HG03066 (cell line): ENCODE measurements at regions not wholly inside any gene's neighbourhood (a gene's known extent, or its start where the extent isn't known, plus 50 kb on each side); places are given as distances from the start of the nearest gene placed in this dataset.
"Not testable (repeated sequence)": the region's sequence is repeated elsewhere in the genome, so short reads cannot be mapped to it uniquely, and the experiment has no call there.

Experiments
- ATAC-seq: cut with Tn5 transposase; IDR thresholded peaks from one replicate; pipeline ENCODE4 v1.9.1; 2021; ENCODE audit warnings: low read depth; ENCODE audit not compliant: unreplicated experiment

DNA sequence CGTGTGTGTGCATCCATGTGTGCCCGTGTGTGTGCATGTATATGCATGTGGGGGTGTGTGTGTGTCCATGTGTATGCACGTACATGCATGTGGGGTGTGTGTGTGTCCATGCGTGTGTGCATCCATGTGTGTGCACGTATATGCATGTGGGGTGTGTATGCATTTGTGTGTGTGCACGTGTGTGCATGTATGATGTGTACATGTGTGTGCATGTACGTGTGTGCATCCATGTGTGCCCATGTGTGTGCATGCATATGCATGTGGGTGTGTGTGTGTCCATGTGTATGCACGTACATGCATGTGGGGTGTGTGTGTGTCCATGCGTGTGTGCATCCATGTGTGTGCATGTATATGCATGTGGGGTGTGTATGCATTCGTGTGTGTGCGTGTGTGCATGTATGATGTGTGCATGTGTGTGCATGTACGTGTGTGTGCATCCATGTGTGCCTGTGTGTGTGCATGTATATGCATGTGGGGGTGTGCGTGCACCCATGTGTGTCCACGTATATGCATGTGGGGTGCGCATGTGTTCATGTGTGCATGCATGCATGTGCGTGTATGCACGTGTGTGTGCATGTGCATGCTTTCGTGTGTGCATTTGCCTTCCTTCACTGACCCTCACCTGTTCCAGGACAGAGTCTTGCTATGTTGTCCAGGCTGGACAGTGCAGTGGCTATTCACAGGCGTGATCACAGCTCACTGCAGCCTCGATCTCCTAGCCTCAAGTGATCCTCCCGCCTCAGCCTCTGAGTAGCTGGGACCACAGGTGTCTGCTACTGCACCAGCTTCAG lies 129.6 kb upstream of the TNRC6C start:
- ATAC-seq = no peak

DNA sequence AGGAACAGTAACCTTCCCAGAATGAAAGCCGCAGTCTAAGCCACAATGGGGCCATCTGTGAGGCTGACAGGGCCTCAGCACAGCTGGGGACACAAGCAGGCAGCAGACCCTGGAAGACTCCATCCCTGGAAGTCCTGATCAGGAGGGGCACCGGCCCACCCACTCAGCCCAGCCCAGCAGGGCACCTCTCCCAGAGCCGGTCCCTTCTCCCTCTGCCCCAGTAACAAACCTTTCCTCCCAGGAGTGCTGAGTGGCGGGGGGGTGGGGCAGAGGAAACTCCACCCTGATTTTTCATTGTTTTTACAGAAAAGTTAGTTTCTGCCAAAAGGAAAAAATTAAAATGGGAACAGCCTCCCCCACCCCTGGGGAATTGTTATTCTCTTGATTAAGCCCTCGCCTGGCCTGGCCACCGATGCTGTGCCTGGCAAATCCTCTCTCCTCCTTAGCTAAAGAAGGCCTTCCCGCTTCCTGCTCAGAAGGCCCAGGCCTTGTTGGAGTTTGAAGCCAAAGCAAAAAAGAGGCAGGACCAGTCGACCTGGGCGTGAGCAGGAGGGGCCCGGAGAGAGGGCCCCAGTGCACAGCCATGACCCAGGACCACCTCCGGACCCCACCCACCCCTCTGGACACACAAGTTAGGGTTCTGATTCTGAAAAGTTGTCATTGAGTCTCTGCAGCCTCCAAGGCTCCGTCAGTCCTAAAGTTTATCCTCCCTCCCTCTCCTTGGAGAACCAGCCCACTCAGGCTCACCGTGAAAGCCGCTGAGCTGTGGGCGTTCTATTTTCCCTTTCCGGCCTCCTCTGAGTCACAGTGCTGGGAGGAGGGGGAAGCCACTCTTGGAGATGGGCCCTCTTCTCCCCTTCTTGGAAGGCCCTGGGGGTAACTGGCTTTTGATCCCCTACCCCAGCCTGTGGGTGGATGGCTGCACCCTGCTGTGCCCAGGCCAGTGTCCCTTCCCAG lies 128.4 kb upstream of the TNRC6C start:
- ATAC-seq = no peak

DNA sequence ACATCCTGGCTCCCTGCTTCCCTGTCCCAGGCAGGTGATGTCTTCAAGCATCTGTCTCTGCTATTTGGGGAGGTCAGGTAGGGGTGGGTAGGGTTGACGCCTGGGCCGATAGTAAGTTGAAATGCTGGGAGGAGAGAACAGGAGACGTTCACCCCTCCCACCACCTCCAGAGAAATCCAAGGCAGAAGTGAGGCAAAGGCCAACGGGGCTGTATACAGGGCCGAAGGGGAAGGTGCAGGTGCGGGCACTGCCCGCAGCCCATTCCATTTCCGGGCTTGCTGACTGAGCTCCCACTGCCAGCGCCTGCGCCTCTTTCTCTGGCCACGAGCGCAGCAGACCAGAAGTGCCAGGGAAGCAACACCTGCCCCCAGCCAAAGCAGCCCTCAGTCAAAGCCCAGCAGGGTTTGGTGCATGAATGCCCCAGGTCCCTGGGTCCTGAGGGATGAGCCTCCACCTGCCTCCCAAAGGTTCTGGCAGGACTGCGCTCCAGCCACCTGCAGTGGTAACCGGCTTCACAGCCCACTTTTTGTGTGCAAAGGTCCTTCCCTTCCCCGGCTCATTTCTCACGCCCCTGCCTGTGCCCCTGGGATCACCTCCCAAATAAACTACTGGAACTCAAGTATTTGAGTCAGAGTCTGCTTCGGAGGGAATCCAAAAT lies 127.6 kb upstream of the TNRC6C start:
- no peak for ATAC-seq

DNA sequence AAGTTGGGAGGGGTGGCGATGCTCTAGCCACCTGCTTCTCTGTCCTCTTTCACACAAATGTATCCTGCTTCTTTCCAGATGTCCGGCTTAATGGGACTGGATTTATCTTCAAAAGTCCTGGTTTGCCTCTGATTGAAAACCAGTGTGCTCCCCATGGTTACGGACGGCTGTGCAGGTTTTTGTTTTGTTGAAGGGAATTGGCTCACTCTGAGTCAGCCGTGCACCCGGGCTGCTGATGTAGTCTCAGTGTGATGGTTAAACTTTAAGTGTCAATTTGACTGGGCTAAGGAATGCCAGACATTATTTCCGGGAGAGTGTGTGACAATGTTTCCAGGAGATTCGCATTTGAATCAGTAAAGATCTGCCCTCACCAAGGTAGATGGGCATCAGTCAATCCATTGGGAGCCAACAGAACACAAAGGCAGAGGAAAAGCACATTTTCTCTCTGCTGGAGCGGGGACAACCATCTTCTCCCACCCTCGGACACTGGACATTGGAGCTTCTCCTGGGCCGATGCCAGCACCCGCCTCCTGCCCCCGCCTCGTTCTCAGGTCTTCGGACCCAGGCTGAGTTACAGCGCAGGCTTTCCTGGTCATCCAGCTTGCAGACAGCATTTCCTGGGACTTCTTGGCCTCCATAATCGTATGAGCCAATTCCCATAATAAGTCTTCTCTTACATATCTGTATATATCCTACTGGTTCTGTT lies 126.9 kb upstream of the TNRC6C start:
- no peak for ATAC-seq

DNA sequence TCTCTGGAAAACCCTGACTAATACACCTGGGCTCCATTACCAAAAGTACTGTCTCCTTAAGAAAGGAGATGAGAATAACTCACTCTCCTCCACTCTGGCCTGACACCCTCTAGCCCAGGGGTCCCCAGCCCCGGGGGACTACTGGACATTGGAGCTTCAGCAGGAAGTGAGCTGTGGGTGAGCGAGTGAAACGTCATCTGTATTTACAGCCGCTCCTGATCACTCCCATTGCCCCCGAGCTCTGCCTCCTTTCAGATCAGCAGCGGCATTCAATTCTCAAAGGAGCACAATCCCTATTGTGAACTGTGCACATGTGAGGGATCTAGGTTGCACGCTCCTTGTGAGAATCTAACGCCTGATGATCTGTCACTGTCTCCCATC lies 126.3 kb upstream of the TNRC6C start:
- no peak for ATAC-seq

DNA sequence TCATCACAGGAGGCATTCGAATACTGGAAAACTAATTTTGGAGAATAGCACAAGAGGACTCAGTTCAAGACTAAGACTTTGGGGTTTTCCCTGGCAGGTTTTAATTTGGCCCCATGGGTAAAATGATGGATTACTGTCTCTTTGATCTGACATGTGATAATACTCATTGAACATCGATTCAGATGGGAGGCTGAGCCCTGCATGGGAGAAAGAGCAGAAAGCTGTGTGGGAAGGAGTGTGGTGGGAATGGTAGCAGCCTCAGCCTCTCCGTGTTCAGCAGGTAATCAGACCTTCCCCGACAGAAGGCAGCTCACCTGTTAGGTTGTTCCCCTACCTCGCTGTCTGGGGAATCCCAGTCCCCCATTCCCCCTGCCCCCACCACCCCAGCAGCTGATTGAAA lies 124.7 kb upstream of the TNRC6C start:
- no peak for ATAC-seq

DNA sequence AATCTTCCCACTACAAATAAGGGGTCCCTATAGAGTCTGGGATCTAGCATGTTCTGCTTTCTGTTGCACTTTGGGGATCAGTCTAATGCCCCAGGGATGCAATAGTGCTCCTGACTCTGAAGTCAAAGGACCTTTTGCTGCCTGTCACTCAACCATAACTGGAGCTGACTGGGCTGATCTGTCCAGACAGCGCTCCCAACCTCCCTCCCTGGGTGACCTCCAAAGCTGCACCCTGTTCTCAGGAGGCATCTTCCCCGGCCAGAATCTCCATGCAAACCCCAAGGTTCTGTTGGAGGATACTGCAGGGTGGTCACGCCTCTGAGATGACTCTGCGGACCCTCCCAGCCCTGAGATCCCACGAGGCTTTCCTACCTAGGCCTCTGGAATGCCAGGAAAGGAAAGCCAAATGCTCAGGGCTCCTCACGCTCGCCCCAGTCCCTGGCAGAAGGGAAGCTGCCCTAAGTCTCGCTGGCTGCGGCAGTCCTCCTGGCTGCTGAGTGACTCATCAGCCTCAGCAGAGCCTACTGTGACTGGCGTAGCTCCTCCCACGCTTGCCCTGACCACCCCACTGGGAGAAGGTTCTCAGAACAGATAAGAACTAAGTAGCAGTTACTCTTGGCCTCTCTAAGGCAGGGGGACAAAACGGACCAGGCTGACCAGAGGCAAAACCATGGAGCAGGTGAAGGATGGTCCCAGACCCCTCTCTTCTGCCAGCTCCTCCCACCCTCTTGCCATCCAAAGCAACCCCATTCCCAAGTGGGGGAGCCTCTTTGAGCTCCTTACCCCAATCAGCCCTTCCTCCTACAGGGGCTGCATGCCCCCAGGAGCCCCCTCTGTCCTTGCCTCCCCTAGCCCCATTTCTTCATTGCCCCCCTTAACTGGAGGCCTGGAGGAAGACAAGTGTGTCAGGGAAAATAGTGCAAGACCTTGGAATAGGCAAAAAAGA lies 124.1 kb upstream of the TNRC6C start:
- no peak for ATAC-seq

DNA sequence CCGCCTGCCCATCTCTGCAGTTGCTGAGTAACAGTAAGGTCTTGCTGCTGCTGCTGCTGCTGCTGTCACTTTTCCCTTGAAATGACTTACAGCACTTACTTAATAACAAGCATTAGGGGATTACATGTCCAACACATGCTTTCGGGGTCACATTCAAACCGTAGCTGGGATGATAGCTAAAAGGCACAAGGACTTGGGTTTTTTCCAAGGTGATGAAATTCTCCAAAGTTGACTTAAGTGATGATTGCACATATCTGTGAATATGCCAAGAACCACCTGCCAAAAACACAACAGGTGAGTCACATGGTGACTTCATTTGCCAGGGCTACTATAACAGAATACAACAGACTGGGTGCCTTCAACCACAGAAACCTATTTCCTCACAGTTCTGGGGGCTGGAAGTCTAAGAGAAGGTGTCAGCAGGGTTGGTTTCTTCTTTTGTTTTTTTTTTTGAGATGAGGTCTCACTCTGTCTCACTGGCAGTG lies 121.9 kb upstream of the TNRC6C start:
- no peak for ATAC-seq

DNA sequence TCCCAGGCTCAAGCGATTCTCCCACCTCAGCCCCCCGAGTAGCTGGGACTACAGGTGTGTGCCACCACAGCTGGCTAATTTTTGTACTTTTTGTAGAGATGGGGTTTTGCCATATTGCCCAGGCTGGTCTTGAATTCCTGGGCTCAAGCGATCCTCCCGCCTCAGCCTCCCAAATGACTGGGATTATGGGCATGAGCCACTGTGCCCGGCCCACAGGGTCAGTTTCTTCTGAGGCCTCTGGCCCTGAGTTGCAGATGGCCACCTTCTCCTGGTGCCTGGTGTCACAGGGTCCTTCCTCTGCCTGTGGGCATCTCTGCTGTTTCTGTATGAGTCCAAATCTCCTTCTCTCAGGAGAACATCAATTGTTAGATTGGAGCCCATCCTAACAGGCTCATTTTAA lies 121.4 kb upstream of the TNRC6C start:
- not testable (repeated sequence) for ATAC-seq

DNA sequence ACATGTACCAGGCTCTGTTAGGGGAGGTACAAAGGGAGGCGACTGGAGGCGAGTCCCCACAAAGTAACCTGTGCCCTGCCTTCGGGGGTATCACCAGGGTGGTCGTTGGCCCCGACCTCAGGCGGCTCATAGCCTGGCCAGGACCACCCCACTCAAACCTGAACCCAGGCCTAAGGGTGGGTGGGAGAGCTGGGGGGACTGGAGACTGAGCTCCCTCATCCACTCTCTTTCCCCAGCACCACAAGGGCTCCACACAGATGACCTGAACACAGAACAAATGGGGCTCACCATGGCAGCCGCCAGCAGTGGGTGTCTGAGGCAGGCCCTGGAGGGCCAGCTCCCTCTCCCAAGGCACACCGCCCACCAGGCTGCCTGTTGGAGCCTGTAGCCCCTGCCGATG lies 120.6 kb upstream of the TNRC6C start:
- no peak for ATAC-seq

DNA sequence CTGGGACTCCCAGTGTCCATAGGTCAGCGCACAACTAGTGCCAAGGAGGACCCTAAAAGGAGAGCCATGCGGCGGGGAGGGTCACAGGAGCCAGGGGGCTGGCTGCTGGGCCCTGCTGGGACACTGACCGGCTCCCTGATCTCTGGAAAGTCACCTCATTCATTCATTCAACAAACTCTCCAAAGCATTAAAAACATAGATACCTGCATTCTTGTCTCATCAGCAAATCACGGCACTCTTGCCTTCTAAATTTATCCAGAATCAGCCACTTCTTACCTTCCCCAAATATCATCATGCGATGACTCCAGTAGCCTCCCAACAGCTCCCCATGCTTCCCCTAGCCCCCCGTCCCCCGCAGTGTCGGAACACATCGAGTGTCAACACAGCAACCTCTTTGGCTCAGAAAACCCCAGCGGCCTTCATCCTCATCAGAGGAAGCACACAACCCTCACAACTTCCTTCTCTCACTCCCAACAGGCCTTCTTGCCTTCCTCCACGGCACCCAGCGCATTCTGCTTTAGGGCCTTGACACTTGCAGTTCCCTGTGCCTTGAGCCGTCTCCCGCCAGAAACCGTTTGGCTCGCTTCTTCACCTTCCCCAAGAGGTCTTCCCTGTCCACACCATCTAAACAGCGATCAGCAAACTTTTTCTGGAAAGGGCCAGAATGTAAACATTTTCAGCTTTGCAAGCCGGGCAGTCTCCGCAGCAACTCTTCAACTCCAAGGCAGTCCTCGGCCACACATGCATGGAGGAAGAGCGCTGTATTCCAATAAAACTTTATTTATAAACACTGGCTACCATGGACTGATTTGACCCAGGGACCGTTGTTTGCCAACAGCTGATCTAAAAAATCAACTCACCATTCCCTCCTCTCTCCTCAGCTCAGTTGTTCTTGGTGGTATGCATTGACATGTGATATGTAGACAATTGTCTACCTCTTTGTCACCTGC lies 119.5 kb upstream of the TNRC6C start:
- no peak for ATAC-seq

DNA sequence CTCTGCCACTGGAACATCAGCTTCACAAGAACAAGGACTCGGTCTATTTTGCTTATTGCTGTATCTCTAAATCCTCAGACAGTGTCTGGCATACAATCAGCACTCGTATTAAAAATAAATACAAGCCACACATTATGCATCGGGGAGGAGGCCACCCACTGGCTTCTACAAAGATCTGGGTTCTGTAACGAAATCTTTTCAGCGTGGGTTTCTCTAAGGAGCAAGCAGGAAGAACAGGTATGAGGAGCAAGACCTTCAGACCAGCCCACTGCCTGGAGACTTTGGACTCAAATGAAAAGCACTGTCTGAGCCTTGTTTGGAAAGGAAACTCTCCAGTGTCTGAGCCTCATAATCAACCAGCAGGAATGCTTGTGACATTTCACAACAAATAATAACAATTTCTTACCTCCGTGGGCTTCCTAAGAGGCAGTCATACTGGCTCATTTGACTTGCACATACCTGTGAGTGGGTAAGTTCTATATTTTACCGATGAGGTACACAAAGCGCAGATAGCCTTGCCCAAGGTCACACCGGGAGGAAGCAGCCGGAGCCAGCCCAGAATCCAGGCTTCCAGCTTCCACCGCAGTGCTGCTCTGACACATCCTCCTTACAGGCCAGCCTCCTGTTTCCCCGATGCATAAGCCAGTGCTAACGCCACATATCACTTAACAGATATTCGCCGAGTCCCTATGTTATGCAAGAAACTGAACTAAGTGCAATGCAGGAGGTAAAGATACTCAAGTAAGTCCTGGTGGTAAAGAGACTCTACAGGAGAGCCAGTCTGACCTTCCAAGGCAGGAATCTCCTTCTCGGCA lies 118.6 kb upstream of the TNRC6C start:
- ATAC-seq = no peak

DNA sequence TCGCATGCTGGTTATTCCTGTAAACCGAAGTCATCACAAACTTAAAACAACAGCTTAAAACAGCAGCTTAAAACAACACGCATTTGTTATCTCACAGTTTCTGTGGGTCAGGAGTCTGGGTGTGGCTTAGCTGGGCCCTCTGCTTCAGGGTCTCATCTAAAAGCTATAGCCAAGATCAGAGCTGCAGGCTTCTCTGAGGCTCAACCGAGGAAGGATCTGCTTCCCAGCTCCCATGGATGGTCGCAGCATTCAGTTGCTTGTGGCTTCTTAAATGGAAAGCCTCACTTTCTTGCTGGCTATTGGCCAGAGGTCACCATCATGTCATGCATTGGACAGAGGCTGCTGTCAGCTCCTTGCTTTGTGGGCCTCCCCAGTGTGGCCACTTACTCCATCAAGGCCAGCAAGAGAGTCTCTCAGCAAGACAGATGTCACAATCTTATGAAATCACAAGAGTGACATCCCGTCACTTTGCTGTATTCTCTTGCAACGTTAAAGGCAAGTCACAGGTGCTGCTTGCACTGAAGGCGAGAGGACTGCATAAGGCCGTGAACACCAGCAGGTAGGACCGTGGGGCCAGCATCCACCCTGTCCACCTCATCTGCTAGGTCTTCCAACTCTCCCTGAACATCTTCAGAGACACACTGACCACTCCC lies 117.9 kb upstream of the TNRC6C start:
- ATAC-seq = no peak

DNA sequence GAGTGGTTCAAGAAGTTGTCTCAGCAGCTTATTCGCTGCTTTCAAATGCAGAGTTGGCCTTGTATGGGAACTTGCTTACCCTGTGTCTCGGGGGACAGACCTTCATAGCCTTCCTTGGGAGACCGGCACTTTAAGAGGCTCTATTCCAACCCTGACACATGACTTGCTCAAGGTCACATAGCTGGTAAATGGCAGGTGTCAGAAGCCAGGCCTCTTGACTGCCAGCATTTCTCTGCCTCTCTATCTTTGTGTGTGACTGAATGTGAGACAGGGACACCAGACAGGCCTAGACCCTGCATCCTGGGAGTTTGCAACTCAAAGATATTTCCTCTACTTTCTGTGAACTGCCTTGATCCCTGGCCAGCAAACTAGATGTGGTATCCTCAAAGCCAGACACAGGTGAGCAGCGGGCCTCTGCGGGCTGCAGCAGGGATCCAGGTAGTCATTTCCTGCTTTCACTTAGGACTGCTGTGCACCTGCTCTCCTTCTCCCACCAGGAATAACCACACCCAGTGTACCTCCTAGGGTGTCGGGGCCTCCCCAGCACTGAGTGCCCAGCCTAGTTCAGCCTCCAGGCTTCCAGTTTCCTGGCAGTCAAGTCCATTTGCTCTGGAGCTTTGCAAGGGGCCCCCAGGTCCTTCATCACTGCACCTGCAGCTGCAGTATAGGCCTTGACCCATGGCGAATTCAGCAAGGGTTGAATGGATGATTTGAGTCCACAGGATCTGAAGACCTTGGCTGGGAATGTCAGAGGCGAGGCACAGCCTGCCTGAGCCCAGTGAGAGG lies 116.6 kb upstream of the TNRC6C start:
- ATAC-seq = no peak

DNA sequence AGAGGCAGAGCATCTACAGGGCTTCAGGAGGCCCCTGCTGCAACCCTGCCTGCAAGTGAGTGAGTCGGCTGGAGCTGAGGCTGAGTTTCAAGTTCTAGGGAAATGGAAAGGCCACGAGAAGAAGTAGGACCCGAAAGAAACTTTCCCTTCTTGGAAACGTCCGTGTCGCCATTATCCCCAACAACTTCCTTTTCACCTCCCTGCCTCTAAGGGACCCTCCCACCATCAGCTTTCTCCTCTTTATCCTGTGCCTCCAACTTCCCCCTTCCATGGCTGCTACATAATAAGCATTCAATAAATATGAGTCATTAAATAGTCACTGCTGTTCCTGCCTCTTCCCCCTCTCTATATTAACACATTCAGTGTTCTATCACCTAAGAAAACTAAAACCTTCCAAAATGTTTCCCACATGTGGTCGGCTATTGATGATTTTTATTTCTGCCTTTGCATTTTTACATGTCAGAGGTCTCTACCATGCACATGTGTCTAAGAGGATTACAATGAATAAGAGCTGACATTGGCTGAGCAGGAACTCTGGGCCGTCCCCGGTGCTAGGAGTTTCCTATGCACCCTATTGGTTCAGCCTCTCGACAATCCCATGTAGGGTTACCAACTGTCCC lies 115.9 kb upstream of the TNRC6C start:
- ATAC-seq = no peak
